GM21381 (cell line): ENCODE measurements at regions not wholly inside any gene's neighbourhood (a gene's known extent, or its start where the extent isn't known, plus 50 kb on each side); places are given as distances from the start of the nearest gene placed in this dataset.

Source experiments
- ATAC-seq: cut with Tn5 transposase; IDR thresholded peaks from one replicate; pipeline ENCODE4 v1.9.1; 2021; ENCODE audit warnings: mild to moderate bottlenecking, moderate library complexity; ENCODE audit not compliant: unreplicated experiment

DNA sequence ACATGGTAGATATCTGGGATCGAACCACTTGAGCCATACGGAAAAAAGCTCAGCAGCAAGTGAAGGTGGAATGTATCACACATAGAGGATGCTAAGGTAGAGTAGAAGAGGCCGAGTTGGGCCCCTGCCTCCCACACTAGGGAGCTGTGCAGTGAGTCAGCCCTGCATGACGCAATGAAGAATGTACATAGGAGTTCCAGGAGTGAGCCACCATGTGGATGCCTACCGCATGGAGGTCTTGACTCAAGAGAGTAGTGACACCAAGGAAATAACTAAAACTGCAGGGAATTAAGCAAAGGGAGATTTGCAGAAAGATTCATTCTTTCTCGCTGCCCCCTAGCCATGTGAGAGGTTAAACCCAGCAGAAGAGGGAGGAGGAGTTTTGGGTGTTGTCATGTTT is 389.6 kb upstream of the IGFBP7 start:
- ATAC-seq: no peak

DNA sequence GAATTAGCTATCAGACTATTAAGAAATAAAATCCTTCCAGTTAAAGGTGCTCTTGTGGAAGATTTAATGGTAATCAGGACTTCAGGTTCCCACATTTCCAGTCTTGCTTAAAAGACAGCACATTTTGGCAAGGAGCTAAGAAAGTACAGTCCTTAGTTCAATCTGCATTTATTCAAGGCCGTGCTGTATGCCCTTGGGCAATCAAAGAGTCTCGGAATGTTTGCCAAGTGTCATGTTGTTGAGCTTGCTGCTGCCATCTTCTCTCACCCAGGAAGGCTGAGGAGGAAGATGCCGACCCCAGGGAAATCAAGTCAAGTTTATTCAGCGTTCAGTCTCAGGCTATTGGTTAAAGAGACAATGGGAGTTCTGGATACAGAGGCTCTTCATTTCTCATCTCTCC is 388.1 kb upstream of the IGFBP7 start:
- no peak for ATAC-seq

DNA sequence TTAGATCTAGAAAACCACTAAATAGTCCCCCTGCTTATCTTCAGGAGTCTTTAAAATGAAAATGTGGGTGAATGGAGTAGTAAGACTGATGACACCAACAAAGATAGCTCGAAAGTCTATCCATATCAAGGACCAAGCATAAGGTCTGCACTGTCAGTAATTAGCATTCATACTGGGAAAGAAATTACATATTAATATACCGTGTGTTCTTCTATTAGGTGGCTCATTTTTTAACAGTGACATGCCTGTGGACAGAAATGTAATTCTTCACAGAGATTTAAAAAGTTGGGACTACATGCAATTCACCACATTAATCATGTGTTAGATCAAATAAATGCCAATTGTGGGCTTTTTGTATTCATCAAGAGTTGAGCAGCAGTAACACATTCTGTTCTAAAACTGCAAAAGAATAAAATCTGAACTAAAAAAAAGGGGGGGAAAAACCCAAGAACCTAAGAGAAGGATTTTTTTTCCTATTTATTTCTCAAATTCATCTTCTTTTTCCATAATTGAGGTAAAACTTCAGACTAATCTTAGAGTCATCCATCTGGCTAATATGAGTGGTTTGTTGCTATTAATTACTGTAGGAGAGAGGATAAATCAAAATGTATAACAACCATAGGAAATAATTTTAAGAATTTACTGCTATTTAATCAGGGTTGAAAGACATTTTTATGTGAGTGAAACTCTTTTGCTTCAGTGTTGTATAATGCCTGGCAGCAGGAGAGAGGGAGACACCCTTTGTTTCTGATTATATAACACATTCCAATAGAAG is 386.7 kb upstream of the IGFBP7 start:
- no peak for ATAC-seq

DNA sequence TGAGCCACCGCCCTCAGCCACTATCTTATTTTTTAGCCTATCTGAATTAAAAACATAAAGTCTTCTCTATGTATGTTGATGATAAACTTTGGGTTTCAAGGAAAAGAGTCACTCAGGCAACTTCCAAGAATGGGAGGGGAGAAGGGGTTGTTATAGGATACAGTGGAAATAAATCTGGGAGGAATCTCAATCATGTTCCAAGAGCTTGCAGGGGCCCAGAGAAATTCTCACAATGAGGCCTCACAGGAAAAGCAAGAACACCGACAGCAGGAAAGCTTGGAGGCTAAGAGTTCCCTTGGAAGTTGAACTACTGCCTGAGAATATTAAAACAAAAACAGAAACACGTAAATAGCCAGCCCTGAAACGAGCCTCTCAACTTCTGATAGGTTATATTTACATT is 384.6 kb upstream of the IGFBP7 start:
- ATAC-seq: no peak

DNA sequence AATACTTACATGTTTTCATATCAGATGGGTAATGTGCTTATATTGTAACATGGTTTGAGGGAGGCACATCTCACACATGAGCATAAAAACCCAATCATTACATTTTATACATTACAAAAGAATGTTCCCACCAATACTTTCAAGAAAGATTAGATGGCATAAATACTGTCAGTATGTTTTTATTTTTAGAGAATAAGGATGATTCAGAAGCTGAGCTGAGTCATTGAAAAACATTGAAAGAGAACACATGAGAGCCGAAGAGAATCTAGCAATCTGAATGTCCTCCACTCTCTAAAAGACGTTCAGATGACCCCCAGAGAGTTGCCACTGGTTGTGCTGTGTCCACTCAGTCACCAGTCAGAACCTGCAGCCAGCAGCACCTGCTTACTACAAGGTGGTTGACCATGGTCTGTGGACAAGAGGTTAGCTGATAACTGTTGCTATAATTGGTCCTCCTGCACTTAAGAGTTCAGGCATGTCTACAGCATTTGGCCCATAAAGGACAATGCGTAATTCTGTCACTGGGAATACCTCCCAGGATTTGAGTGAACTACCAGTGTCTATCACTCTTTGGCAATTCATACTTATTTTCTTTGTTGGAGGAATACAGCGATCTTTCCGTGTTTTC is 382.2 kb upstream of the IGFBP7 start:
- ATAC-seq: no peak

DNA sequence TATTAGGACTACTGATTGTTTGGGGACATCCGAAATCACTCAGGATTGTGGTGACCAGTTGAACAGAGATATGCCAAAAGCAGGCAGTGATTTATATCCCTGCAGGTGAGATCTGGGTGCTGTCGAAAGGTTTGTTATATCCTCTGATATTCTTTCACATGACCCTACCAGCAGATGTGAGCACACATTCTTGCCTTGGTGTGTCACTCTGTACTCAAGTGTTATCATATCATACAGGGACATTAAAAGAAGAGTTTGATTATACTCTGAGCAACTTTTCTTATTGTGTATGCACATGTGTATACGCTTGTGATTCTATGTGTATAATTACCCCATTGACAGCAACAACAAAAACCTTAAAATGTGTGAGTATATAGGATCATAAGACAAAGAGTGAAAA is 381.2 kb upstream of the IGFBP7 start:
- ATAC-seq: no peak

DNA sequence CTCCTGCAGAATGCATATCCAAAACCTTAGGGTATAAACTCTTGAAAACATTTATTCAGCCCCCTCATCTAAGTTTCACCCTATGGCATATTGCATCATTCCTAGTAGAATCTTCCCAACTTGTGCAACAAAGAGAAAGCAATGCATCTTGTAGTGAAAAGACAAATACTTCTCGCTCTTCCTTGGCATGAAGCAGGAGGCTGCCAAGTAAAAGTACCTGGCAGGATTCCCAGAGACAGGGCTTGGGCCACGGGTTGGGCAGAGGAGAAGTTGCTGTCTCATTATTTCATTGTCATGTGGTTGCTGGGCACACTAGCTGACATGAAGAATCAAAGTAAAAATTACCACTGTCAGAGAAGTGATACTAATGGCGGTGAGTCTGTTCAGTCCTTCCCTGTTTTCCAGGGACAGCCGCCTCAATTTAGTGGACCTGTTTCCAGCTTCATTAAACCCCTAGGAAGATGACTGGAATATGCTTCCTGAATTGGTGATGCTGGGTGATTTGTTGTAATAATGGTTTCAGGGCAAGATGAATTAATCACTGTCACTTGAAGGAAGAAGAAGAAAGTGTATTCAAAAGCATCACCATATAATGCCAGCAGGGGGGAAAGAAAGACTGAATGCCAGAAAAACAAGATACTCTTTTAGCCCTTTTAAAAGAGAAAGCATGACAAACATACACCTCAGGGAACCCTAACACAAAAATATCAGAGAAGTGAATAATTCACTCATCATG is 380.5 kb upstream of the IGFBP7 start:
- no peak for ATAC-seq

DNA sequence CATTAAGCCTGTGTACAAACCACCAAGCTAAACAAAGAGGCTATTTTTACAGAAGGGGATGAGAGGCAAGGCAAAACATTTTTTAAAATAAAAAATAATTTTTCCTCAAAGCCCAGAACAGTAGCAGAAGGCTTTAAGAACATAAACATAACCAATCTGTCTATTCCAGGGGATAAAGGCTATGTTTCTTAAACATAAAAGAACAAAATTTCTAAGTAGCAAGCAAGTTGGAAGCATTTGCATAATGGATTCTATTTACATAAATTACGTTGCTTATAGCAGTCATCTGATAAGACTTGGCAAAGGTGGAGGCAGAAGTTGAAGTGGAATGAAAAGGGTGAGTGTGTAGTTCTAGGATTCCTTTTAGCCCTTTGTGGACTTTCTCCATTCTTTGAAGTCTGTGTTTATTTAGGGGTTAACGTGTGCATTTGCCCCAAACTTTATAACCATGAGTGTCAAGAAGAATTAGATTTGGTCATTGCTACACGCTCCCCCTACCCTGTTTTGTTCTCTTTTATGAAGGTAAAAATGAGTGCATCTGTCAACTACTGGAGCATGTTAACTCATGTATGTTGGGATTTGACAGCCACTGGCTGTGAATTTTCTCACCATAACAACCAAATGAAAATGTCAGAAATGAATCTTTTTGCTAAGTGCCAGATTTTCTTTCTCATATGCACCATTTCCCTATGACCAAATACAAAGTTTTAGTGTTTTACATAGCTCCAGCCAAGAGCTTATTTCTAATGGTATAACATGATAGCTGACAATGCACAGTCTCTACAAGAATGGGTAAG is 378.4 kb upstream of the IGFBP7 start:
- ATAC-seq: no peak

DNA sequence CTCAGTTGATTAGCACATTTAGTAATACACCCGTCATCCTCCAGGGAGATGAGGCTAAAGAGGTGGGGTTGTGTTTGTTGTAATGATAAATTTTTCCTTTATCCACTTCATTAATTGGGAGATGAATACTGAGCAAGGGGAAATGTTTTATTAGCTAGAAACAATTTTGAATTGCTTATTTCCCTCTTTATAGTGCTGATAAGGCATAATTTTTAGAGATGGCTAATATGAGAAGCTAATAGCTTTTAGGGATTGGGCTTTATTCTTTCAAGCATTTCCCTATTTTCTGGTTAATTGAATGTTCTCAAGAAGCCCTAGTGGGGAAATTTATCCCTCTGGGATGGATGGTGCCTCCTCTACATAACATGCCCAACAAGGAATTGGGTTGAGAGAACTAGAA is 365.2 kb upstream of the IGFBP7 start:
- no peak for ATAC-seq

DNA sequence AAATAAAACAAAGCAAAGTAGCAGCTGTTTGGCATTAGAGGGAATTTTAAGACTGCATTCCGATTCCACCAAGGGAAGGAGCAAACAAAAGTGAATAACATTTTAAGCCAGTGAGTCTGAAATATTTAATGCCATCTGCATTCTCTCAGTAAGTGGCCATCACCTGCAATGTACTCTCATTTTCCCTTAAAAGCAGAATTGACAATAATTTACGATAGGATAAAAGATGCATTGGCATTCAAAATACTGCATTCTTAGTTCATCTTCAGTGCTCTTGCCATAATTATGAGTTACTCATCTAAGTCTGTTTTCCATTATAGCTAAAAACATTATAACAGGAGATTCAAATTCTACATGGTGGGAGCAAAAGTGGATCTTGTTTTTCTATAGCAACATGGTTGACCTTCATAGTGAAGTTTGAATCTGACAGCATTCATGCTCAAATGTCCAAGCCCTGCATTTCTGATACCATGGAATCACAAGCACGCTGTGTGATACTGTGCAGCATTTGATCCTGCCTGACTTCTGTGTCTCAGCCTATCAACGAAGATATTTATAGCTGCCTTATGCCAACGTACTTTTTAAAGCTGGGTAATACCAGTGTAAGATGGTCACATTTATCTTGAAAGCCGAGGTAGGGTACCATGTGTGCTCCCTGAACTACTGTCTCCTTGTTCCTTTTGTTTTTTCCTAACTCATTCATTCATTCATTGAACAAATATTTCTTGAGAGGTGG is 355.3 kb upstream of the IGFBP7 start:
- no peak for ATAC-seq

DNA sequence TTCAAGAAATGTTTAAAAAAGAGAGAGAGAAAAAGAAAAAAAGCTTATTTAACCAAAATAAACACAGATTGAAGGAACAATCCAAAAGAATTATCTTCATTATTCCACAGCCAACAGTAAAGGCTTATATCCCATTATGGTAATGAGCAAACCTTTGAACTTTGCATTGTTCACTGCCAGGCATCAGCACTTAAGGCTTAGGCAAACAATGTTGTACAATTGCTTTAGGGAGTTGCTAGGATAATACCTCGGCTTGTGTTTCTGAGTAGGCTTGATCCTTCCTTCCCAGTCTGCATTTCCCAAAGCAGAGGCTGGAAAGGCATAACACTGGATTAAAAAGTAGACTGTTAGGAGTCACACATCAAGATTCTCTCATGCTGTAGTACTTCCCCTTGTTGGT is 352.7 kb upstream of the IGFBP7 start:
- ATAC-seq: no peak

DNA sequence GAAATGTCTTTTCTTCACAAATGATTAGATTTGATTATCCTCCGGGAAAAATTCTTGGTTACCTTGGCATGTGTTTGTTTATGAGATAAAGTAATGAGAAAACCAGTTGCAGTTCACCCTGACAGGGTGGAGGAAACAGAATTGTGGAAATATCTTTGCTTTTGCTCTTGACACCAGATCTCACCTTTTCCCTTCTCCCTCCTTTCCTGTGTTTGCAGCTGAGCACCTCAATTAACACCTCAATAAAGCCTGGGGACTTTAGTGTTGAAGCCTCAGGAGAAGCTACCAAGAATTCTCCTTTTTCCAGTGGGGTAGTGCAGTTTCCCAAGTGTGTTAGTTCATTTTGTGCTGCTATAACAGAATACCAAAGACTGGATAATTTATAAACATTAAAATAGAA is 350.8 kb upstream of the IGFBP7 start:
- ATAC-seq: no peak

DNA sequence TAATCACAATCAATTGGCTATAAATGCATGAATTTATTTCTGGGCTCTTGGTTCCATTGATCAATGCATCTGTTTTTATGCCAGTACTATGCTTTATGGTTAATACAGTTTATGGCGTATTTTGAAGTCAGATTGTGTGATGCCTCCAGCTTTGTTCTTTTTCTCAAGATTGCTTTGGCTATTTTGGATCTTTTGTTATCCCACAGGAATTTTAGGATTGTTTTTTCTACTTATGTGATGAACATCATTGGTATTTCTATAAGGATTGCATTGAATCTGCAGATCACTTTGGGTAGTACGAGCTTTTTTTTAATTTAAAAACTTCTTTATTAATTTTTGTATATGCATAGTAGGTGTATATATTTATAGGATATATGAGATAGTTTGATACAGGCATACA is 338.7 kb upstream of the IGFBP7 start:
- ATAC-seq: no peak

DNA sequence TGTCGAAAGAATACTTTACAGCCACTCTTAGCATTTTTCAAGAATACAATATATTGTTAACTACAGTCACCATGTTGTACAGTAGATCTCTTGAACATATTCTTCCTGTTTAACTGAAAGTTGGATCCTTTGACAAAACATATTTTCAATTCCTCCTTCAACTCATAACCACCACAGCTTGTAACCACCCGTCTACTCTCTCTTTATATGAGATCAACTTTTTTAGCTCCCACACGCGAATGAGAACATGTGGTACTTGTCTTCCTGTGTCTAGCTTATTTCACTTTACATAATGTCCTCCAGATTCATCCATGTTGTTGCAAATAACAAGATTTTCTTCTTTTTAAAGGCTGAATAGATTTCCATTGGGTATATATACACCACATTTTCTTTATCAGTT is 338.3 kb upstream of the IGFBP7 start:
- no peak for ATAC-seq

DNA sequence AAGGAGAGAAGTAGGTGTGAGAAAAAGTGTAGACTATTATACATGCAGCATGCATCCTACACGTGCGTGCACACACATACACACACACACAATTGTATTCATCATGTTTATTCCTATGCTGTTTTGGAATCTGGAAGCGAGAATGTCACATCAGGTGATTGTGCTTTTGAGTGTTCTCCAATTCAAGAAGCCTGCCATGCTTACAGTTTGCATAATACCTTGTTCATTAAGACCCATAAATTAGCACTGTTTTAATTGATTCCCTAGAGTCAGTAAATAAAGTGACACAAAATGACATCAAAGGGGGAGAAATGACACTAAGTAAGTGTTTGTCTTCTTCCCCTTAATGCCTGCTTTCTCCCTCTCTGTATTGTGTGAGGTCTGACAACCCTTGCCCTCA is 336.1 kb upstream of the IGFBP7 start:
- ATAC-seq: no peak

DNA sequence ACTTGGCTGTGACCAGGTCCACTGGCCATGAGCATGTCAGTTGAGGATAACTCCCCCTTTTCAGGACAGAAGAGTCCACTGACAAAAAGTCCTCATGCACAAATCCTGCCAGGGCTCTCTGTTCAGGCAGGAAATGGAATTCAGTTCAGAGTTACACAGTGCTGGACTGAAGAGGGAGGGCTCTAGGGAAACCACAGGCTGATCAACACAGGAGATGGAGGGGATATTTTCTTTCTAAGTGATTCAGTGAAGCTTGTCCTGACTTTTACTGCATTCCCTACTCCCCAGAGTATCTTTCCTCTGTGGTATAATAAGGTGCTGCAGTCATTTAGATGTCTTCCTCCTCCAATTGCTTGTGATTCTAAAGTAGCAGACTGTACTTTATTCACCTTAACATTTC is 335.5 kb upstream of the IGFBP7 start:
- ATAC-seq: no peak

DNA sequence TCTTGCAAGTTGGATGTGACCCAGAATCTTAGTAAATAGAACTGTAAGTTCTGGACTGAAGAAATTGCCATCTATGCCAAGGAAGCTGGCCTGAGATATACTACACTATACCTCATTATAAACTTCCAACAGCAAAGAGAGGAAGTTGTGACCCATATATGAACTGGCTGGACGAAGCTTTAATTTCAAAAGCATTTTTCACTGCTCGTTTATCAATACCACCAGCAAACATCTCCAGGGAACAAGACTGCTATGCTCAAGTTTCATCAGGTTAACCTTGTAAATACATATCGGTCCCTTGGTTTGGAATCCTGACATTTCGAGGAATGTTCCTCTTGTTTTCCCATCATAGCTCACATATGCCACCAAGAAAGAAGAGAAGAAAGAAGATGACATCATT is 334.5 kb upstream of the IGFBP7 start:
- ATAC-seq: no peak

DNA sequence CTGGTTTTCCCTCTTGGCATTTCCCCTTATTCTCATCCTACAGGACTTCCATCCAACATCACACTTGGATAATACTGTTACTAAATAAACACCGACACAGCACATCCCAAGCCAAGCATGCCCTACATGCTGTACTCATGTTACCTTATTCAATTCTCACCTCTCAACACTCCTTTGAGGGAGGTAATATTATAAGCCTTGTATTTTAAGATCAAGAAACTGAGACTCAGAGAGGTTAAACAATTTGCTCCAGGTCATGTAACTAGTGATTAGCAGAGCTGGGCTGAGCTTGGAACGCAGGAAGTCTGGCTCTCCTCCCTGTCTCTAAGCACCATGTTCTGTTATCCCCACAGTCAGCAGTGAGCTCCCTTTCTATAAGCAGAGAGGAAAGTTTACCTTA is 333.6 kb upstream of the IGFBP7 start:
- ATAC-seq: no peak

DNA sequence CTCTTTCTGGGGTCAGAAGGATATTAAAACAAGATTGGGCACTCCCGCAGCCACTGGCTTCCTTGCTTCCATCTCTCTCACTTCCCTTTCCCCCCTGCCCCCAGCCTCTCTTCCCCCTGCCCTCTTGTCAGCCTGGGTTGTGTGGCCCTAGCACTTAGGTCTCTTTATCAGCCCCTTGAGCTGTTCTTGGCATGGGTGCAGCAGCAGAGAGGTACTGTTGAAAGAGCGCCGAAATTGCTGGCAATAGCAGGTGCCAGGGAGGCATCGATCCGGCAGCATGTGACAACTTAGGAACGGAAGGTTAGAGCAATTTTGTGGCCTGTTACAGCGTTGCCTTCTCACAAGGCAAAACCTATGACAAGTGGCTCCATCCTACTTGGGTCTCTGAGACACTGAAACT is 333.1 kb upstream of the IGFBP7 start:
- no peak for ATAC-seq

DNA sequence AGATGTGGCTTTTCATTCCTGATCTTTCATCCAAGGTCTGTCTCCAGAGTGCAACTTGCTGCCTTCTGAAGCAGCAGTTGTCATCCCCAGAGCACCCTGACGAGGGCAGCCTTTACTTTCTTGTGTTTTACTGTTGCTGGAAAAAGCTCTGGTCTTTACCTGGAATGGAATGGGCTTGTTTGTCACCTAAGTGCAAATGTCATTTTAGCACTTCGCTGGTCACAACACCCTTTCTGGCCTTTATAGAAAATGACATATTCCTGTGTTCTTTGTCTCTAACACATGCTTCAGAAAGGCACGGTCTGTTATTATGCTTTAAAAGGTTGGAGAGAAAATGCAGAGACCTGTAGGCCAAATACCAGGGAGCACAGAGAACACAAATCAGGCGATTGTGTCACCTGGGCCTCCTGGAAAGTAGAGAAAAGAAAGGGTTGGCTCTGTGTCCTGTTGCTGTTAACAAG is 332.7 kb upstream of the IGFBP7 start:
- no peak for ATAC-seq

DNA sequence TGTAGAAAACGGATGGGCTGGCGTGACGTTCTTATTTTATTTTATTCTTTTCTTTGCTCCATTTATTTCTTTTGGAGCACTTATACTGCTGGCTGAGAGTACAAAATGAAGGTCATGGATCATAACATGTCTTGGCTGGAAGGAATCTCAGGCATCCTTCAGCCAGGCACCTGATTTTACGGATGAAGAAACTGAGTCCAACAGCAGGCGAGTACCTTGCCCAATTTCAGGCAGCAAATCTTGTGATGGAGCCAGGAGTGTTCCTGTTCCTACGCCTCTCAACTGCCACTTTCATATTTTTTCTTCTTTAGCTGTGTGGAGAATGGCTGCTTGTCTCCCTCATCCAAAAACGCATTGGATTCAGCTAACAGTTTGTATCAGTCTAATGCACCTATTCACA is 332.1 kb upstream of the IGFBP7 start:
- ATAC-seq: no peak
